NCI-H2227 (cell line): ENCODE measurements at regions not wholly inside any gene's neighbourhood (a gene's known extent, or its start where the extent isn't known, plus 50 kb on each side); places are given as distances from the start of the nearest gene placed in this dataset.
"Not testable (repeated sequence)": the region's sequence is repeated elsewhere in the genome, so short reads cannot be mapped to it uniquely, and the experiment has no call there.

Source experiments
- DNase-seq: peaks from one replicate; lab custom pipeline; 2025; ENCODE audit not compliant: unreplicated experiment; lab: John Stamatoyannopoulos, UW

DNA sequence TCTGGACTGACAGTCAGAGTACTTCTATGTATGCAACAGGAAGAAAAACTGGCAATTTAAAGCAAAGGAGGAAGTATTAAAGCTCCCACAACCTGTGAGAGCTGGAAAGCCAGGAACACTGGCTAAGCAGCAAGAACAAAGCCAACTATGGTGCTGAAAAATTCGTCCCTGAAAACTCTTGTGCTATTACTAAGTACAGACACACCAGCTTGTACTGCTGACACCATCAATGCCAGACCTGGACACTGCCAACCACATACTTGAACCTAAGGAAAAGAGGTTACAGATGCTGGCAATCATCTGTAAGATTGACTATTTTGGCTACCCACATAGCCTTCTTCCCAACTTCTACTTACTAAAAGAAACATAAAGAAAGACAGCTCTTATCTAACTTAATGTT, 1110.6 kb downstream of the SORCS3 start:
- DNase-seq = no peak

DNA sequence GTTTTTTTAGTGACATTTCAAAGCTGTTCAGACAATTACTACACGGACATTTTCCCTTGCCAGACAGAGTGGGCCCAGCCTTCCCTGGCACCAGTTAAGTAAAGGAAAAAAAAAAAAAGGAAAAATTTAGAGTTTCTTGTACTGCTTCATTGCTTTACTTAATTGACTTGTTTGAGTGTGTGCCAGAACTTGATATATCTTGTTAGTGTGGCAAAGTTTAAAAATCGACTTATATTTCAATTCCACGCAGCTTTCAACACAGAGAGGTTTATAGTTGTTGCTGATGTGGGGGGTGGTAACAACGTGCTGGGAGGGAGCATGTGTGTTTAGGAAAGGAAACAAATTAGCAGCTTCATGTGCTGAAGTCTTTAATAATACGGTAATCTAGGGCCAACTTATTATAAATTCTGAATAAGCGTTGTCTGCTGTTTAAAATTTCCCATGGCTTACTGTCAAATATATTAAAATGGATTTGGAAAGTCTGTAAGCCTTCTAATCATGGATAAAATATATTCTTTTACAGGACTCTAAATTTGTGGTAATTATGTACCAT, 1104.6 kb downstream of the SORCS3 start:
- no peak for DNase-seq

DNA sequence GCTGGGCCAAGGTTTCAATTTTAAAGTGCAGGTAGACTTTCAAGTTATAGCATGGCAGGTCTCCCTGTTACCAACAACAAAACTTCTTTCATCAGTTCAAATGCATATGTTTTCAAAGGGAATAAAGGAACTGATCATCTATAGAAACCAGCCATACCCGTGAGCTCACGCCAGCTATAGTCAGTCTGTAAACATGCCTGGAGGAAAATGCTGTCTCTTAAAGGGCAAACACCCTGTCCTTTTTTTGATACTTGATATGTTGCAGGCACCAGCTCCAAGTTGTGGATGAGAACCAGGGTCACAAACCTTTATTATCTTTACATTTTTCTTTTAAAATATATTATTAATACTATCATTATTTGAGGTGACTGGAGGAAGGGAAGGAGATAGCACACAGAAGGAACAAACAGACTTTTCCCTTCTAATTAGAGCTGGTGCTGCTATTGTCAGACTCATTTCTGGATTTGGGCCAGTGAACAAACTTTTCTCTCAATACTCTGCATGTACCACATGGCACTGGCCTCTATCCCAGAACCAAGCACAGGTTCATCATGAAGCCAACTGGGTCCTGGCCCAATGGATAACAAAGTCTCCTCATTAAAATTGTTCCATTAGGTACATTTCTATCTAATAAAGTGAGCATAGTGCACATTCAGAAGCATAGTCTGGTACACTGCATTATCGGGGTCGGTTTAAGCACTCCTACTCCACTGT, 1102.4 kb downstream of the SORCS3 start:
- no peak for DNase-seq

DNA sequence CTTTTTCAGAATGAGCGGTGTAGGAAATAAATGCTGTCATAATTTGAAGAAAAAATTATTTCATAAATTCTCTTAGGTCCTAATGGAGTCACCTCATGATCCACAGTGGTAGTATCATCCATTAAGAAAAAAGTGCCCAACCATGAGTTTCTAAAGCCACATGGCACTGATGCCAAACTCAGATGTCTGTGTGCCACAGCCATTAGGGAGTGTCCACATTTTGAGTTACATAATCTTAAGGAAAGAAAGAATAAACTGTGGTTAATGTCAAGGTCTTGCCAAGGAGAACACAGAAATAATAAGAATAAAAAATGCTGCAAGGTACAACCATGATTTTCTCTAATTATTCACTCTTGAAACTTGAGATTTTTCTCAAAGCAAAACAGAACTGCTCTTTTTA, 1101.8 kb downstream of the SORCS3 start:
- DNase-seq = no peak

DNA sequence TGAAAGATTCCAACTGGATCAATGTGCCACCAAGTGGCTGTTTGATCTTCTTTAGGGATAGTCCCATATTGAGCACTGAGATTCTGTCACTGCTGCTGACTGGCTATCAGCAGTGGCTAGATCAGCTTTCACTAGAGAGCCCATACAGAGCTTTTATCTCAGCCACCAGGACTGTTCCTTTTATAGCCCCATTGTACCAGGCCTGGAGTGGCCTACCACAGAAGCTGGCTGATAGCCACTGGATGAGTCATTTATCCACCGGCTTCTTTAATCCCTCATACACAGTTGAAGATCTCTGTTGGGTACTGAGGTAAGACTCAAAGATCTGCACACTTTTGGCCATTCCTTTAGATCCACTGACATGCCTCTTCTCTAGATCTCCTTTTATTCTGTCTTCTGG, 1101.1 kb downstream of the SORCS3 start:
- DNase-seq = no peak

DNA sequence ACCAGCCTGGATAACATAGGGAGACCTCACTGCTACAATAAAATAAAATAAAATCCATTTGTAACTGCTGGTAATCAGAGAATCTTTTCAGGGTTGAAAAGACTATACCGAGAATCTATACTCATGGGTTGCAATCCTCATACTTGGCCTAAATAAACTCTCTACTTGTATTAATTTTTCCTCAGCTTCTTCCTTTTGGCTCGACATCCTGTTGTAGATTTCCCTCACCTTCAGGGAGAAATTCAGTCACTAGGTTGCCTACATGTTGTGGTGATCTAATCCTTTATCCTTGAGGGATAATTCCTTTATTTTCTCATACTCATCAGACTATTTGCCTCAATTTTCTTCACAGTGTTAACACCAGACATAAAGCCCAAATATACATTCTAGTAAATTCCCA, 1093.4 kb downstream of the SORCS3 start:
- no peak for DNase-seq

DNA sequence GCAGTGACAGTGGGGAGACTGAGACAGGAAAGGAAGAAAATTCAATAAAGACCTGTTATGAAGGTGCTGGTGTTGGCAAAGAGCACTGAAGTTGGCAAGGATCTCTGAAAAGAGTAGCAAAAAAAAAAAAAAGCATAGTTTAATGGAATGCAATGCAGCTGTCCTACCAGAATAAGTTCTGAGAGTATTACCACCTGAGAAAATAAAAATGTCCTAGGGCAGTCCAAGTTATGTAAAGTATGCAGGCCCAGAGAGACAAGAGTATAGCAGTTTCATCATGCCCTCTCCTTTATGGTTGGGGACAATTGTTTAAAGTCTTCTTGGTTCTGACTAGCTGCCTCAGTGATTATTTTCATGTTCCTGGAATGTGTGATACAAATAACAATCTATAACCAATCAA, 1092.8 kb downstream of the SORCS3 start:
- DNase-seq = no peak

DNA sequence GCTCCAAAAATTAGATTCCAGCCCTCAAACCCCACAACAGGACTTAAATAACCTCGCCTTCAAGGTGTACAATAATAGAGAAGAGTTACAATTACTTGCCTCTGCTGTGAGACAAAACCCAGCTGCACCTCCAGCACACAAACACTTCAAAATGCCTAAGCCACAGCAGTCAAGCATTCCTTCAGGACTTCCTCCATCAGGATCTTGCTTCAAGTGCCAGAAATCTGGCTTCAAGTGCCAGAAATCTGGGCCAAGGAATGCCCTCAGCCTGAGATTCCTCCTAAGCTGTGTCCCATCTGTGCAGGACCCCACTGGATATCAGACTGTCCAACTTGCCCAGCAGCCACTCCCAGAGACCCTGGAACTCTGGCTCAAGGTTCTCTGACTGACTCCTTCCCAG, 1088.3 kb downstream of the SORCS3 start:
- no peak for DNase-seq

DNA sequence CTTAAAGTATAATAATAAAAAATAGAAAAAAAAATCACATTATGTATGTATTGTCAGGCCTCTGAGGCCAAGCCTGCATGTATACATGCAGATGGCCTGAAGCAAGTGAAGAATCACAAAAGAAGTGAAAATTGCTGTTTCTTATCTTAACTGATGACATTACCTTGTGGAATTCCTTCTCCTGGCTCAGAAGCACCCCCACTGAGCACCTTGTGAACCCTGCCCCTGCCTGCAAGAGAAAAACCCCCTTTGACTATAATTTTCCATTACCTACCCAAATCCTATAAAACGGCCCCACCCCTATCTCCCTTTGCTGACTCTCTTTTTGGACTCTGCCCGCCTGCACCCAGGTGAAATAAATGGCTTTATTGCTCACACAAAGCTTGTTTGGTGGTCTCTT, 1086.5 kb downstream of the SORCS3 start:
- not testable (repeated sequence) for DNase-seq

DNA sequence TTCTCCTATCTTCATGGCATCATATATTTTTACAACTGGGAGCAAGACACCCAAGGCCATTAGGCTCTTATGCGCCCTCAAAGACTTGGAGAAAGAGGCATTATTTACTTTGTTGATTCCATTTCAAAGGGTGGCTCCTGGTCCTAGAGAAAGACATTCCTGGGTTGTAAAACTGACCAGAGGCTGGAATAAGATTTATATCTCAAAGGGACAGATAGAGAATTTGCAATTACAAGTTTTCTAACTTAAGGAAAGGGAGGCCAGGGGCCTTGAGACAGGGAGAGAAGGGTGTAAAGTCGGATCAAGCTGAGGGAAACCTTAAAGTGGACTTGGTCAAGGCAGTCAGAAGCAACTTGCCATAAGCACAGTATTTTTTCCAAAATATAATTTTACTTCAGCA, 1086.0 kb downstream of the SORCS3 start:
- DNase-seq = no peak

DNA sequence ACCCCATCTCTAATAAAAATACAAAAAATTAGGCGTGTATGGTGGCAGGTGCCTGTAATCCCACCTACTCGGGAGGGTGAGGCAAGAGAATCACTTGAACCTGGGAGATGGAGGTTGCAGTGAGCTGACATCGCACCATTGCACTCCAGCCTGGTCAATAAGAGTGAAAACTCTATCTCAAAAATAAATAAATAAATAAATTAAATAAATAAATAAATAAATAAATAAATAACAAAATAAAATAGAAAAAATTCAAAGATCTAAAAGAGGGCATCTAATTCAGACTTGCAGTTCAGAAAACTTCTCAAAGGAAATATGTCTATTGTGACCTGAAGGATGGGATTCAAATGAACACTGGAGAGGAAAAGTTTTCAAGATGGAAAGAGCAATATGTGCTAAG, 1085.1 kb downstream of the SORCS3 start:
- no peak for DNase-seq

DNA sequence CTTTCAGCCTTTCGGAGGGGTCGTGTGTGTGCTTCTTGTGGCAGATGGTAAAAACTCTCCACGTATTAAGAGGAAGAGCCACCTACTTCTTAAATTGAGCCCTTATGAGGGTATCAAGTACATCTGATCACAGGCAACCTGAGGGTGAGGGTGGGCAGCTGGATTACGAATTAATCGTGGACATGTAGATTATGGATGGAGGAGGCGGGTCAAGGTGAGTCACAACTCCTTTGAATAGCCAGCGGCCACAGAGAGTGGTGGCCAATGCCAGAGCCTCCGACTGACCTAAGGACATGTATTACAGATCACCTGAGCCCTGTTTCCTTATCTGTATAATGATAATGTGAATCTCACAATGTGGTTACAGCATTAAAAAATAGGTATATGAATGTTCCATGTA, 1083.9 kb downstream of the SORCS3 start:
- DNase-seq = no peak

DNA sequence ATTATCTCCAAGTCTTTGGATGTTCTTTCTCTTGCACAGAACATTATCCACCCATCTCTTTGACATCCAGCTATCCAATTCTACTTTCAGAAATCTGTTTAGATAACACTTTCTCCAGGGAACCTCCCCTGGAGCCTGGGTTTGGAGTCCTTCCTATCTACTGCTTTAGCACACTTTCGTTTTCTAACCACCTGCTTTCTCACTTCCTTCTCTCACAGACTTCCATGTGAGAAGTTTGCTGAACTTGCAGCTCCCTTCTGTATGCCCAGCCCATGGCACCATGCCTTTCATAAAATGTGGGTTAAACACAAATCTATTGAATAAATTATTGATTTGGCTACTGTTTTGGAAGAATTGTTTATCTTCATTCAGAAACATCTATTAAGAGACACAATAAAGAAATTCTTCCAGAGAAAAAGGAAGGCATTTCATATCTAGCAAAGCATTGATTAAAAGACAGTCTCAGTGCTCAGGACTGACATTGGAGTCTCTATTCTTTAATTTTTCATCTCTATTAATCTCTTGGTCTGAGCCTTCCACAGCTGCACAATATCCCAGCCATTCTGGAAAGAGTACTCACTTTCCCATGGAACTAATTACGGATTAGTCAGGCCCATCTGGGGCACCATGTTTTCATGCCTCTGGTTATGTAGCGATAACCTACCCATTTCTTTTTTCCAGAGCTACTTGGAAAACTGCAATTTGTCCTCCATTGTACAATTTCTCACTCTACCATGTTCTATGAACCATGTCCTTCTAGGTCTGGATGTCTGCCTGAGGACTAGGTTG, 1077.3 kb downstream of the SORCS3 start:
- DNase-seq = no peak

DNA sequence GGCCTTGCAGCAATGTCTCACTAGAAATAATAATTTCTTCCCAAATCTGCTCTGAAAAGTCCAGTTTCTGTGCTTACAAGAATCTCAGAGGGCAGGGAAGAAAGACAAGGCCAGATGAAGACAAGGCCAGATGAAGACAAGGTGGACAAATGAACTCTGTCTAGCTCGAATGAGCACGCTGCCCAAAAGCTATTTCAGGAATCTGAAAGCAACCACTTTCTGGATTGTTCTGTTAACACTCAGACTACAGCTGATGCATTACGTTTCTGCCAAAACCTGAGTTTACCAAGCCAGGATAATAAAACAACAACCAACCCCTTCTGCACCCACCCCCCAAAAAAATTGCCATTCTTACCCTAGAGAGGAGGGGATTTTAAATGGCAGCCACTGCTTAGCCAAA, 1073.6 kb downstream of the SORCS3 start:
- no peak for DNase-seq

DNA sequence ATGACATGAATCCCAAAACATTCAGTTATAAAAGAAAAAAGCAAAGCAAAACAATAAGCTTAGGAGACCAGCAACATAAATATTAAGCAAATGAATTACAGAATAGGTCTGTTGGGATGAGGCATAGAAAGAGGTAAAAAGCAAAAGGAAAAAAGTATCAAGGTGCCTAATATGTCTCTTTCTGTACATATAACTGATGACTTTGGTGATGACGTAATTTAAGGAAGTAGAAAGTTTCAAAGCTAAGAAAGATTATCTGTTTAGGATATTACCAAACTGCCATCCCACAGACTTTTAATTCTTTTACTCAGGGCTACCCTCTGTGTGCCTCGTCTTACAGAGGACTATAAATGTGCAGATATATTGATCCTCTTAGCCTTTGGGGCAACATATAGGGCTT, 1066.5 kb downstream of the SORCS3 start:
- DNase-seq = no peak

DNA sequence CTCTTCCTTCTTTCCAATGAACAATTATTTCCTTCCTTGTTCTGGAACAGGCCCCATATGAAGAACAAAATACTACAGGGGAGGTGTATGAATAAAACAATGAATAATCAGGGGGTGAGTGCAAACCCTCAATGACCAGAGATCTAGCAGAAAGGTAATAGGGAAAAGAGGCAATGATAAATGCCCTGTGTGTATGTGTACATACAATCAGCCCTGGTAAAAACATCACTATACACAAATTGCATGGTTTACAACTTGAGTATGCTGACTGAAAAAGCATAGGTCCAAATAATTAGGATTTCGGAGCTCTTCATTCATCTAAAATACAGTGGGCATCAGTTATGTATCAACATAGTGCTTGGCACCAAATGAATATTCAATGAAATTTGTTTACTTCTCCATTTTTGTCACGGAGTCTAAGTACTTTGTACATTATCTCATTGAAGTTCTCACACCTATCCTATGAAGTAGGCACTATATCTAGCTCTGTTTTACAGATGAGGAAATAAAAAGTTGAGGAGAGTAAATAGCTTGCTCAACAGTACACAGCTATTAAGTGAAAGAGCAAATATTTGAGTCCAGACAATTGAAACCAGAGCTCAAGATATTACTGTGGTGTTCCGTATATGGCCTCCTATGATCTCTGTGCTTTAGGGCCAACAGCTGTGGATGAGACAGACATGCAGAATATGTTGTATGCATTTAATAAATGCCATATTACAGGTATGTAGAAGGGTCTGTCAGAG, 1065.4 kb downstream of the SORCS3 start:
- DNase-seq = no peak

DNA sequence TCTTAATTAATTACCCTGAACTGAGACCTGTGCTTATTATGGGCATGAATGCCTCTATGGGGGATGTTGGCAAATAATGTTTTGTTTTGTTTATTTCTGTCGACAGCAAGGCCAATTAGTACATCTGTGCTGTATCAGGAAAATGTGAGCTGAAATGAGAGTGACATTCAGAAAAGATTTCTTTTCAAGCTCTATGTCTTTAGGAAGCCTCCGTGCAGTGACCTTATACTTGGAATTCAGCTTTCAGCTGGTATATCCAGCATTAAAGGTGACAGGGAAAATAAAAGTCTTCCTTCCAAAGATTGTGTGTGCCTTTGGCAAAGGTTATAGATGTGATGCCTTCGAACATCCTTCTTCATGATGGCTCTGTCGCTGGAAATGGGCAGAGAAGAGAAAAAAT, 1061.1 kb downstream of the SORCS3 start:
- DNase-seq = no peak

DNA sequence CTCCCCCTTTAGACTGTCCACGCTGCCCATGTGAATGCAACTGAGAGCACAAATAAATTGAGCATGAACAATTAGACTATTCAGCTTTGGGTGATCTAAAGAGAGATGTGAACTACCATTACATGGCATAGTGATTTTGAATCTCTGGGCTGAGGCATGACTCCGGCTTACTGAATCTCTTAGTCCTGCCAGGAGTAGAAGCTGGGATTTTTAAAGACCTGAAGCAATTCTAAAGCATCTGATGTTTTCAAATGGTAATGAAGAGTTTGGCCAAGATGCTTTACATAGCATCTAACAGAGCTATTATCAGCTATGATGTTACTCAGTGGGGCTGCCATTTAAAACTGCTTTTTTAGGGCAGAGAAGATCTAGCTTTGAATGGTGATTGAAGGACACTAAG, 1059.1 kb downstream of the SORCS3 start:
- DNase-seq = no peak

DNA sequence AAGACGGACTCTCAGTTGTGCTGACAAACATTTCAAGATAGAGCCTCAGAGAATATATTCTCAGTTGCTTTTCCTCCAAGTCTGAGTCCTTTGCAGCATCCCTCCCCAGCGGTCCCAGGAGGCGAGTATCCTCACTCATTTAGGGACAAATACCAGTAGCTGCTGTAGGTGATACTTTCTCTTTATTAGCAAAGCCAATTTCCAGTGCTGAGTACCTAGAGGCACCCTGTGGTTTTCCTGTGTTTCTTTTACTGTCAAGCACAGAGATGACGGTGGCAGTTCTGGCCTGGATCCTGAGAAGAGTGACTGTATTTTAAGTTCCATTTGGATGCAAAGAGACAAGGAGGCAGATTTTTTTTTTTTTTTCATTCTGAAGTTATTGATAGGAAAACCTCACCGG, 1058.4 kb downstream of the SORCS3 start:
- DNase-seq = no peak

DNA sequence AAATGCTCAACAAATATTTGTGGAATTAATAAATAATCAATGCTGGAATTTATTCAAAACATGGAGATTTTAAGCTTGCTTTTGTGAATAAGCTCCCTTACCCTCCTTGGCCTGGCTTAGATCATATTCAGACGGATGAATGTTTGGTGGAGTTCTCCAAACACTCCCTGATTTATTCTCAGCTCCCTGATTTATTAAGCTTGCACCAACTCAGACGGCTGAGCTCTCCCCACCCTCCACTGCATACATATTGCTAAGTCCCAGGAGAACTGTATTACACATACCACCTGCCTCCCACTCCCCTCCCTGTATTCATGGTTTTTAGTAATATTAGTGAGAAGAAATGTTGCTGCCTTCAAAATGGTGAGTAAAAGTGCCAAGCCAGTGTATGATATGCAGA, 1057.5 kb downstream of the SORCS3 start:
- DNase-seq = no peak

DNA sequence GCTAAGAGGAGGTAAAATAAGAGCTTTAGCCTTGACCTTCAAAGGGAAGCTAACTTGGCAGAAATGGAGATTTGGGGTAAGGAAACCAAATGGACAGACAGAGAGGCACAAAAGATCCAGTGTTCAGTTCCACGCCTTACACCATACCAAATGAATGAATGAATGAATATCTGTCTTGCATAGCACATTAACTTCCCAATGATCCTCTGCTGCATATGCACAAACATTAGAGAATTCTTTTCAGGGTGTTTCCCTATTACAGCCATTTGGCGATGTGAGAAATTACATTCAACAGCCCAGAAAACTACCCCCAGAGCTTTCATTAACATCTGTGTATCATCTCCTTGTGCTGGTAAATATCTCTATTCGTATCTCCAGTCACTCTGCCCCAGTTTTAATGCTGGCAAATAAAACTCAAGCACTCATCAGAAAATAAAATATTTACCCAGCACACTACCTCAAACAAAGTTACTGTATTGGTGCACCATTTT, 1056.2 kb downstream of the SORCS3 start:
- no peak for DNase-seq

DNA sequence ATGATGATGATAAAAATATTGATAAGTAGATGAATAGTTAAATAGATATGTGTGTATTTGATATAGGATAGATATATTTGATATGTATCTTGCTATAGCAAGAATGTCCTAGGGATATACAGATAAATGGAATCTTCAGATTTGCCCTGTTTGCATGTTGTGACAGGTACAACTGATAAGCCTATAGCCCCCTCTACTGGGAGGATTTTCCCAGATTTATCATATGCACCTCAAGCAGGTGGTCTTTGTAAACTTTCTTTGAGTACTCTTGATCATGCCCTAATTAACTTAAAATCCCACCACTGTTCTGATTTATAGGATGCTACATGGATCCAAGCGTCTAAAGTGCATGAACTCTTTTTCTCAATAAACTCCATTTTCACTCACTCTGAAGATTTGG, 1050.7 kb downstream of the SORCS3 start:
- no peak for DNase-seq
